NCI-H460 (cell line): ENCODE measurements at regions not wholly inside any gene's neighbourhood (a gene's known extent, or its start where the extent isn't known, plus 50 kb on each side); places are given as distances from the start of the nearest gene placed in this dataset.
"Not testable (repeated sequence)": the region's sequence is repeated elsewhere in the genome, so short reads cannot be mapped to it uniquely, and the experiment has no call there.

Source experiments
- DNase-seq: peaks from one replicate; pipeline ENCODE4 v3.0.0-alpha.2; 2016; ENCODE audit warnings: low read depth; ENCODE audit errors: extremely low read depth

- DNase-seq = no peak
Observed at GRCh38 chr21:28224191-28224726, 768.4 kb downstream of the LTN1 start.

- DNase-seq = no peak
Observed at GRCh38 chr21:28221984-28222383, 770.7 kb downstream of the LTN1 start.

DNA sequence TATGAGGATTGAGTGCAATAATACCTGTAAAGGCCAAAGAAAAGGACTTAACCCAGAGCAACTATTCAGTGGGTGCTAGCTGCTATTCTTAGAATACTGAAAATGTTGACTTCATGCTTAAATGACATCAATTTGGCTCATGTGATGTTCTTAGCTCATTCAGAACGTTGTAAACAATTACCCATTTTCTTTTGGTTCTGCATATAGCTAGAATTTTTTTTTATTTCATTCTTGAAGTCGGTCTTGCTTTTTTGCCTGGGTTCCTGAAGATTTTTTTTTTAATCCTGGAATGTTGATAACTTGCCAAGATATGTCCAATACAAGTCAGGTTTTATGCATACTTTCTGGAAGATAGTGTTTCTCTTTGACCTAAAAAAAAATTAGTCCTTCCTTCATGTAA lies 772.0 kb downstream of the LTN1 start:
- no peak for DNase-seq

GRCh38 chr21:28216976-28217523 lies 775.6 kb downstream of the LTN1 start:
- DNase-seq = no peak

GRCh38 chr21:28215214-28215954 lies 777.3 kb downstream of the LTN1 start:
- no peak for DNase-seq

DNA sequence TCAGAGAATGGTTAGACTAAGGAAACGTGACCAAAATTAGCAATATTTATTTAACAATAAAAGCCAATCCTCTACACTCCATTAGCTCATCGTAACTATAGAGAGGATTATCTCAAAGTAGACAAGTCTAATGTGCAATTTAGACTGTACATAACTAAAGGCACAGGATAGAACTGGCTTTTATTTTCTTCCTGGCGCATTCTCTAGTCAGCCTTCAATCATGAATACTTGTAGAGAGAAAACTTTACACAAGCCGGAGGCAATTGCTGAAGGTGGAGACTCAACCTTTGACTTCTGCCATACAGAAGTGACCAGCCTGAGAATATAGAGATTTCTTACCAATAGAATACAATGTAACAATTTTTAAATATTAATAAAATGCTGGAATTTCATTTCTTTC lies 777.9 kb downstream of the LTN1 start:
- DNase-seq = no peak

DNA sequence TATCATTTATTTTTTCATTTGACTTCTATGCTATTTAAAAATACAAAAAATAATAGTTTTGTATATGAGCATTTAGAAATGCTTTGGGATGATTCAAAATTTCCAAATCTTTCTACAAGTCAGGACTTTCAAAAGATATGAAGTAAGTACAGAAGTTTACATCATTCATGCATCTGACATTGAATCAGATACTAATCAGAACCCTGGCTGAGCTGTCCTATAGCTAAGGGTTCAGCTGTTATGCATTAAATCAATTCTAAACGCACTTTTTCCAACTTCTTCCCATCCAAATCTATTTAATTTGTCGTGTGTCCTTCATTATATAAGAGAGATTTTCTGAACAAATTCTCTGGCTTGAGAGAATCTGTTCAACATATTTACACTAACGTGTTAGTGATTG lies 779.4 kb downstream of the LTN1 start:
- no peak for DNase-seq

DNA sequence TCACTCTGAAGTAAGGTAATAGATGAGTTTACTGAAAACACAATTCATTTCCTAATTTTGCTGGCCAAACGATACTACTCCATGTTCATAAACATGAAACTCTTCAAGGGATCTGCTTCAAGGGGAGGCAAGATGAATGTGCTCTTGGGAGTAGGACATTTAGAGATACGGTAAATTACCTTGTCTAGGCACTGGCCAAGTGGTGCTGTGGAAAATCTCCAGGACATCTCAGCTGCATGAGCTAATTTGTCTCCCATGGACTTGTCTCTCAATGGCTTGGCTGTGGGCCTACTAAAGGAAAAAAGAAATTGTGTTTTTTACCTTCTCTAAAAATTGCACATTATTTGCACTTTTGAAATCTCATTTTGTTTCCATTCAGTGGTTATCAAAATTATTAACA lies 780.6 kb downstream of the LTN1 start:
- no peak for DNase-seq

DNA sequence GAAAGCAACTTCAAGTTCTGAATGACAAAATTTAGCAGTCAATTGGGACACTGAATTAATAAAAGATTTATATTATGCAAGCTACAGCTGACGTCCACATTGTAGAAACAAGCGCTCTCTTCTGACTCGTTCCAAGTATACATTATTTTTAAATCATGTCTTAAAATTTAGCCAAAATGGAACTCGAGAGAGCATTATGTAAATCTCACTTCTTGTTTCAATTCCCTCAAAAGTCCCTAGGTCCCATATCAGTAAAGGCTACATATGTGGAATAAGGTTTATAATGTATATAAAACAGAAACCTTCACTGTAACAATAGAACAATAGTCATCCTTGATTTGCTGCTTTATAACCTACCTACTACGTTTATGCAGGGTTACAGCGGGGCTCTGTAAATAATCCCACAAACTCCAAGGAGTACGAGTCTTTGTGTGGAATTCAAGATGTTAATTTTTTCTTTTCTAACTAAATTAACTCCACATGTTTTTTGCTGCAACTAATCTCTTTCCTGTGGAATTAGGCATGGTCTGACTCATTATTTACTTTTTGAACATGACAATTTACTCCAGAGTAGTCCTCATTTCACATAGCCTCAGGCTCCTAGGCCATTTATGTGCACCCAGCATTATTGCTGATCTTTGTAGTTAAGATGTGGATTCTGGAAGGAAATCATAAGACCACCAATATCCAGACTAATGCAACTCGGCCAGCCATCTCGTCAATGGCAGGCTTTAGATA lies 785.1 kb downstream of the LTN1 start:
- DNase-seq = peak; percentile 7

DNA sequence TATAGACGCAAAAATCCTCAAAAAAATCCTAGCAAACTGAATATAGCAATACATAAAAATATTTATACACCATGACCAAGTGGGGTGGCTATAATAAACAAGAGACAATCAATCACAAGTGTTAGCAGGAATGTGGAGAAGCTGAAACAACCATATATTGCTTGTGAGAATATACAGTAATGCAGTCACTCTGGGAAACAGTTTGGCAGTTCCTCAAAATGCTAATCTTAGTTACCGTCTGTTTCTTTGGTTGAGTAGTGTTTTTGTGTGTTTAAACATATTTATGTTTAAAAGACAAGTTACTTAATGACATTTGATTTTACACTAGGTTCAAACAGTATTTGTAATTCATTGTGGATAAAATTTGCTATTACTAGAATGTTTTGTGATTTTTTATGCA lies 792.0 kb downstream of the LTN1 start:
- DNase-seq = no peak

DNA sequence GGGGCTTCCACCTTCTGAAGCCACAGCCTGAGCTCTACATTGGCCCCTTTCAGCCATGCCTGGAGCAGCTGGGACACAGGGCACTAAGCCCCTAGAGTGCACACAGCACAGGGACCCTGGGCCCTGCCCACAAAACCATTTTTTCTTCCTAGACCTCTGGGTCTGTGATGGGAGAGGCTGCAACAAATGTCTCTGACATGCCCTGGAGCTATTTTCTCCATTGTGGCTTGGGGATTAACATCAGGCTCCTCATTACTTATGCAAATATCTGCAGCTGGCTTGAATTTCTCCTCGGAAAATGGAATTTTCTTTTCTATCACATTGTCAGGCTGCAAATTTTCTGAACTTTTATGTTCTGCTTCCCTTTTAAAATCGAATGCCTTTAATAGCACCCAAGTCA lies 795.7 kb downstream of the LTN1 start:
- no peak for DNase-seq

- DNase-seq = no peak
Observed at GRCh38 chr21:28193189-28193588, 799.5 kb downstream of the LTN1 start.

DNA sequence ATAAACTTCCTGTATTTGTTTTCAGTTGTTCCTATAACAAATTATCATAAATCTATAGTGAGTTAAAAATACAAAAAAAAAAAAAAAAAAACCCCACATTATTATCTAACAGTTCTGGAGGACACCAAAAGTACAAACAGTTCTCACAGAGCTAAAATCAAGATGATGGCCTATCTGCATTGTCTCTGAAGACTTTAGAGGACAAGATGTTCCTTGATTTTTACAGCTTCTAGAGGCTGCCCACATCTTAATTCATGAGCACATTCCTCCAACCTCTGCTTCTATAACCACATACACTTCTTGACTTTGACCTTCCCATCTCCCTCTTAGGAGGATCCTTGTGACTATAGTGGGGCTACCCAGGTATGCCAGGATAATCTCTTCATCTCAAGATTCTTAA lies 806.1 kb downstream of the LTN1 start:
- DNase-seq = no peak

DNA sequence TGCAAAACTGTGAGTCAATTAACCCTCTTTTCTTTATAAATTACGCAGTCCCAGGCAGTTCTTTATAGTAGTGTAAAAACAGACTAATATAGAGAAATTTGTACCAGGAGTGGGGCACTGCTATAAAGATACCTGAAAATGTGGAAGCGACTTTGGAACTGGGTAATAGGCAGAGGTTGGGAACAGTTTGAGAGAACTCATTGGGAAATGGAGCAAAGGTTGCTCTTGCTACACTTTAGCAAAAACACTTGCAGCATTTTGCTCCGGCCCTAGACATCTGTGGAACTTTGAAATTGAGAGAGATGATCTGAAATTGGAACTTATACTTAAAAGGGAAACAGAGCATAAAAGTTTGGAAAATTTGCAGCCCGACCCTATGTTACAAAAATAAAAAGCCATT lies 810.9 kb downstream of the LTN1 start:
- no peak for DNase-seq

DNA sequence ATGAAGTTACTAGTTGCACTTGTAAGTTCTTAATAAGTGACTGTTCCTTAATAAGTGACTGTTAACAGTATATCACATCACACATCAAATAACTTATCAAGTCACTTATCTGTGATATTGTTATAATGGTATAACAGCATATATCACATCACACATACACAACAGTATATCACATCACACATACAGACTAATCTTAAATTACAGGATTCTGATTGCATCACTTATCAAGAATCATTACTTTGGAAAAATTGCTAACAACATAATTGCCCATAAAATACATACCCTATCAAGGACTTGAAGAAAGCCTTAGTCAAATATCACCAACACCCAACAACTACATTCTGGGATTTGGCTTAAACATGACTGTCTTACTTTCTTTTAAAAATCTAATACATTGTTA lies 813.5 kb downstream of the LTN1 start:
- no peak for DNase-seq

DNA sequence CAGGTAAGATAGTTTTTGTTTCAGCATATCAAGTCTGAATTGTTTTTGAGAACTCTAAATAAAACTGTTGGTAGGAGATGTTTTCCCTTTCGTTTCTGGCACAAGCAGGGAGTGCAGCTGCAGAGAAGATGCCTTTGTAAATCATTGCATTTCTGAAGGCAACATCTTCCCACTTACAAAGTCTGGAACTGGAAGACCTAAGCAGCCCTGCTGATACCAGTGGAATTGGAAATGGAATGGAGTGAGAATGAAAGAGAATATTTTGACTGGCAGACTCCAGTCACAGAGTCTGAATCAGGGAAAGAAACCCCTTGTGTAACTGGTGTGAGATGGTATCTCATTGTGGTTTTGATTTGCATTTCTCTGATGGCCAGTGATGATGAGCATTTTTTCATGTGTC lies 815.6 kb downstream of the LTN1 start:
- no peak for DNase-seq

DNA sequence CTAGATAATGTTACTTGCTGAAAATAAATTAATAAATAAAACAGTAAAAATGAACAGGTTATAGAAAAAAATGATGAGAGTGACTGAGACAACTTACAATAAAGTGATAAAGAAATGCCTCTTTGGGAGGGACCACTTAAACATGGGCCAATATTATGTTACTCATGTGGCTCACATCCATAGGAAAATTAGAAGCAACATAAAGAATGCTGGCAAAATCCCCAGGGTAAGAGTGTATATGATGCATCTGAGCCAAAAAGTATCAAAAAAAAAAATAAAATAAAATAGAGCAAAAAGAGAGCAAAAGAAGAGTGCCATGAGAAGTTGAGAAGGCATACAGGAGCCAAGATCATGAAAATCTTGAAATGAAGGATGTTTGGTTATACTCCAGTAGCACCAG lies 818.0 kb downstream of the LTN1 start:
- DNase-seq = no peak

GRCh38 chr21:28174006-28174405 lies 818.7 kb downstream of the LTN1 start:
- no peak for DNase-seq

GRCh38 chr21:28172376-28172775 lies 820.3 kb downstream of the LTN1 start:
- DNase-seq = no peak

DNA sequence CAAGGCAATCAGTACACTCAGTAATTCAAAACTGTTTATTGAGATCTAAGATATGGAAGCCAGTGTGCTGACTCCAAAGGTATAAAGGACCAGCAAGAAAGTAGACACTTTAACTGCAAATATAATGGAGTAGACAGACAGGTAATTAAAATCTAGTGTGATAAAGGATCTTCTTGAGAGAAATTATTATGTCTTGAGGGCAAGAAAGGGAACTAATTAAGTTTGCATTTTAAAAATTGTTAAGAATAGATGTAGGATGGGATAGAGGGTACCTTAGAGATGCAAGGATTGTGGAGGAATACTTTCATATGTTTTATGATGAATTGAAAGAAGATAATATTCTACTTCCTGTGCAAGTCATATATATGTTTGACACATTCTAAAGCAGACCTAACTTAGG lies 825.3 kb downstream of the LTN1 start:
- no peak for DNase-seq

DNA sequence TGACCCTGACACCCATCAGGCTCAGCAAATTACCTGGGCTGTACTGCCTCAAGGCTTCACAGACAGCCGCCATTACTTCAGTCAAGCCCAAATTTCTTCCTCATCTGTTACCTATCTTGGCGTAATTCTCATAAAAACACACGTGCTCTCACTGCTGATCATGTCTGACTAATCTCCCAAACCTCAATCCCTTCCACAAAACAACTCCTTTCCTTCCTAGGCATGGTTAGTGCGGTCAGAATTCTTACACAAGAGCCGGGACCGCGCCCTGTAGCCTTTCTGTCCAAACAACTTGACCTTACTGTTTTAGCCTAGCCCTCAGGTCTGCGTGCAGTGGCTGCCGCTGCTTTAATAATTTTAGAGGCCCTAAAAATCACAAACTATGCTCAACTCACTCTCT lies 828.2 kb downstream of the LTN1 start:
- not testable (repeated sequence) for DNase-seq

- not testable (repeated sequence) for DNase-seq
Observed at GRCh38 chr21:28162052-28162451, 830.6 kb downstream of the LTN1 start.
